Lung (tissue), 11 donors: ENCODE measurements at regions not wholly inside any gene's neighbourhood (a gene's known extent, or its start where the extent isn't known, plus 50 kb on each side); places are given as distances from the start of the nearest gene placed in this dataset.

Source experiments
- ATAC-seq: fragments of 200-7000 bp; cut with Tn5 transposase; one replicate; pipeline ENCODE4 v1.9.1; 2020; ENCODE audit warnings: moderate number of reproducible peaks; ENCODE audit not compliant: insufficient read depth, low FRiP score
- DNase-seq, 3 donors: peaks; one replicate each; pipeline ENCODE4 v3.0.0-alpha.2; 2013 to 2017
- H3K27ac ChIP-seq, 2 donors: one replicate each; pipeline ENCODE4 v1.5.1; 2013; ENCODE audit warnings: mild to moderate bottlenecking in 2 of 2, moderate library complexity in 2 of 2, control low read depth in 1 of 2, inconsistent platforms in 1 of 2, low read depth in 1 of 2, low read length in 1 of 2
- H3K27me3 ChIP-seq, 3 donors: one replicate each; pipeline ENCODE4 v1.5.1; 2013; ENCODE audit warnings: low read length in 2 of 3; ENCODE audit not compliant: control insufficient read depth in 3 of 3, insufficient read depth in 3 of 3
- H3K36me3 ChIP-seq, 4 donors: one replicate each; pipeline ENCODE4 v1.5.1; 2013; ENCODE audit warnings: low read length in 4 of 4, mild to moderate bottlenecking in 1 of 4, moderate library complexity in 1 of 4; ENCODE audit not compliant: control insufficient read depth in 4 of 4, insufficient read depth in 4 of 4
- H3K4me1 ChIP-seq, 5 donors: one replicate each; pipeline ENCODE4 v1.5.1; 2013; ENCODE audit warnings: low read length in 5 of 5, mild to moderate bottlenecking in 2 of 5, moderate library complexity in 1 of 5; ENCODE audit not compliant: control insufficient read depth in 5 of 5, insufficient read depth in 5 of 5
- H3K4me3 ChIP-seq: one replicate; pipeline ENCODE4 v1.5.1; 2013; ENCODE audit warnings: mild to moderate bottlenecking, control low read depth, moderate library complexity
- H3K9ac ChIP-seq, 2 donors: one replicate each; pipeline ENCODE4 v1.5.1; 2013; ENCODE audit warnings: low read length in 2 of 2, control low read depth in 1 of 2; ENCODE audit not compliant: insufficient read depth in 1 of 2
- H3K9me3 ChIP-seq, 4 donors: one replicate each; pipeline ENCODE4 v1.5.1; 2013; ENCODE audit warnings: low read length in 3 of 4, mild to moderate bottlenecking in 1 of 4, moderate library complexity in 1 of 4; ENCODE audit not compliant: control insufficient read depth in 4 of 4, insufficient read depth in 3 of 4
- CTCF ChIP-seq: IDR thresholded peaks from 2 replicates; pipeline ENCODE4 v1.5.1; 2012; ENCODE audit warnings: mild to moderate bottlenecking; ENCODE audit errors: control extremely low read depth, extremely low read depth
- WGBS, 2 donors: extraction: QIAGEN DNeasy Blood & Tissue Kit; methylation state at CpG; one replicate each; pipeline ENCODE4 v1.1.7; 2013; 5-methylcytosine and 5-hydroxymethylcytosine counted together
- donor health status: control.
- donor health status: control.
- donor health status: Bipolar disorder and iron deficiency.
- donor health status: healthy.
- donor health status: DM: yes; HTN: yes; CAD: no.

- no peak for ATAC-seq
- Histone ChIP-seq H3K27me3 (no peaks in the 10 kb centered on the region), H3K36me3 (no peaks in the 10 kb centered on the region), H3K27ac (no peak overlapping the region), H3K4me1 (no peaks in the 10 kb centered on the region), H3K4me3 (no peak overlapping the region), H3K9me3 (peaks cover 0 to 5% (median 0%) of the 10 kb centered on the region in 4 donors), H3K9ac (no peak overlapping the region)
- 95 to 96% methylated on average over 5 of the region's 5 CpGs for WGBS, 2 donors
- no peak for DNase-seq
- TF ChIP-seq CTCF, result no peak
These were observed 149.7 kb upstream of the MSX1 start for GRCh38 chr4:4709736-4710135.

- Histone ChIP-seq H3K9me3 (peaks cover 0 to 5% (median 0%) of the 10 kb centered on the region in 4 donors), H3K36me3 (no peaks in the 10 kb centered on the region), H3K4me1 (no peaks in the 10 kb centered on the region), H3K27me3 (no peaks in the 10 kb centered on the region), H3K4me3 (no peak overlapping the region), H3K9ac (no peak overlapping the region), H3K27ac (no peak overlapping the region)
- TF ChIP-seq CTCF, result no peak
- no peak for DNase-seq
- ATAC-seq, result no peak
- 33 to 52% methylated on average over 7 of the region's 7 CpGs for WGBS, 2 donors
These were observed 155.2 kb upstream of the MSX1 start for GRCh38 chr4:4704267-4704666.

DNA sequence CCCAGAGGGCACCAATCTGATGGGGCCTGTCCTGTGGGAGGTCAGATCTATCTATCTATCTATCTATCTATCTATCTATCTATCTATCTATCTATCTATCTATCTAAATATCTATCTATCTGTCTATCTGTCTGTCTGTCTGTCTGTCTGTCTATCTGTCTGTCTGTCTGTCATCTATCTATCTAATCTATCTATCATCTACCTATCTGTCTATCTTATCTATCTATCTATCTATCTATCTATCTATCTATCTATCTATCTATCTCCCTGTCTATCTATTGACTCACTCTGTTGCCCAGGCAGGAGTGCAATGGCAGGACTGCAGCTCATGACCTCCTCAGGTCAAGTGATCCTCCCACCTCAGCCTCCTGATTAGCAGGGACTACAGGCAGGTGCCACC, 155.7 kb upstream of the STX18 start:
- Histone ChIP-seq H3K27ac (no peak overlapping the region), H3K27me3 (no peaks in the 10 kb centered on the region), H3K9ac (no peak overlapping the region), H3K36me3 (no peaks in the 10 kb centered on the region), H3K4me3 (no peak overlapping the region), H3K9me3 (peaks cover 0 to 3% (median 0%) of the 10 kb centered on the region in 4 donors), H3K4me1 (peaks cover 0 to 14% (median 5%) of the 10 kb centered on the region in 5 donors)
- no peak for DNase-seq
- ATAC-seq, result no peak
- no peak for TF ChIP-seq CTCF

DNA sequence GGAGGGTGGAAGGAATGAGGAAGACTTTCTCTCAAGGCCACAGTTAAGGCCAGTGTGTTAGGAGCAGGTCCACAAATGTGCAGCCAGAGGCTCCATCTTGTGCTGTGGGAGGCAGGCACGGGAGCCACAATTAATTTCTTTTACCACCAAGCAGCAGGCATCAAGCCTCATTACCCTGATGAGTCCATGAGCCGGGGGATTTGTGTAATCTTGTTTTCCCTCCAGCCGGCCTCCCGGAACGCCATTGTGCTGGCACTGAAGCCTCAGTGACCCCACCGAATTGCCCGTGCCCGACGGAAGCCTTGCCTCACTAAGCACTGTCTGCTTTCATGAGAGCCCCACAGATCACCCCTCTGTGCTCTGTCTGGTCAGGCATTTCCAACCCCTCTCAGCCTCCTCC, 154.7 kb upstream of the STX18 start:
- H3K27me3 ChIP-seq, result no peaks in the 10 kb centered on the region
- H3K4me1 ChIP-seq, result peaks cover 0 to 14% (median 5%) of the 10 kb centered on the region in 5 donors
- WGBS, 2 donors, result 95 to 96% methylated on average over 9 of the region's 9 CpGs
- H3K9me3 ChIP-seq, result peaks cover 0 to 3% (median 0%) of the 10 kb centered on the region in 4 donors
- TF ChIP-seq CTCF, result no peak
- no peak overlapping the region for H3K9ac ChIP-seq
- no peak overlapping the region for H3K4me3 ChIP-seq
- H3K36me3 ChIP-seq, result no peaks in the 10 kb centered on the region
- ATAC-seq, result no peak
- H3K27ac ChIP-seq, result no peak overlapping the region
- no peak for DNase-seq
